ENCODE measurements at regions not wholly inside any gene's neighbourhood (a gene's known extent, or its start where the extent isn't known, plus 50 kb on each side); places are given as distances from the start of the nearest gene placed in this dataset.

GRCh38 chr3:5799398-5799797, 611.9 kb downstream of the EDEM1 start:
- DNase-seq: no peak
- Histone ChIP-seq H3K4me1 (no peaks in the 10 kb centered on the region), H3K4me3 (no peak overlapping the region), H3K27me3 (no peaks in the 10 kb centered on the region), H3K9me3 (no peaks in the 10 kb centered on the region), H3K27ac (no peak overlapping the region), H3K36me3 (no peaks in the 10 kb centered on the region)
- intact Hi-C loops (cut with DNase I): no loop called here
- no peak for TF ChIP-seq CTCF (IDR thresholded peaks at IDR 0.05)
- no peak for TF ChIP-seq EP300 (IDR thresholded peaks at IDR 0.05)
- no peak for TF ChIP-seq POLR2A (IDR thresholded peaks at IDR 0.05)
- TF ChIP-seq POLR2AphosphoS5 (IDR thresholded peaks at IDR 0.05): no peak

- intact Hi-C loops (cut with DNase I): no loop called here
- DNase-seq: no peak
- 77 to 86% methylated on average over 4 of the region's 4 CpGs for WGBS, 2 donors
- TF ChIP-seq POLR2A (IDR thresholded peaks at IDR 0.05): no peak
- TF ChIP-seq EP300 (IDR thresholded peaks at IDR 0.05): no peak
- no peak for TF ChIP-seq CTCF (IDR thresholded peaks at IDR 0.05)
- no peak for TF ChIP-seq POLR2AphosphoS5 (IDR thresholded peaks at IDR 0.05)
- no peak overlapping the region for H3K27ac ChIP-seq
- no peaks in the 10 kb centered on the region for H3K36me3 ChIP-seq
- H3K9me3 ChIP-seq: no peaks in the 10 kb centered on the region
- H3K4me1 ChIP-seq: no peaks in the 10 kb centered on the region
- H3K4me3 ChIP-seq: no peak overlapping the region
- H3K27me3 ChIP-seq: no peaks in the 10 kb centered on the region
Measured at GRCh38 chr3:5800965-5801364, 613.5 kb downstream of the EDEM1 start.

GRCh38 chr3:5806192-5806591, 618.7 kb downstream of the EDEM1 start:
- no peak overlapping the region for H3K4me3 ChIP-seq
- H3K27ac ChIP-seq: no peak overlapping the region
- H3K27me3 ChIP-seq: no peaks in the 10 kb centered on the region
- no peaks in the 10 kb centered on the region for H3K9me3 ChIP-seq
- intact Hi-C loops (cut with DNase I): no loop called here
- no peaks in the 10 kb centered on the region for H3K4me1 ChIP-seq
- TF ChIP-seq CTCF (IDR thresholded peaks at IDR 0.05) (no peak), EP300 (IDR thresholded peaks at IDR 0.05) (no peak), POLR2A (IDR thresholded peaks at IDR 0.05) (no peak), POLR2AphosphoS5 (IDR thresholded peaks at IDR 0.05) (no peak)
- H3K36me3 ChIP-seq: no peaks in the 10 kb centered on the region
- WGBS, 2 donors: 78 to 91% methylated on average over 1 of the region's 1 CpG
- DNase-seq: no peak

- Histone ChIP-seq H3K4me1 (no peaks in the 10 kb centered on the region), H3K36me3 (no peaks in the 10 kb centered on the region), H3K27me3 (no peaks in the 10 kb centered on the region), H3K9me3 (no peaks in the 10 kb centered on the region), H3K27ac (no peak overlapping the region), H3K4me3 (no peak overlapping the region)
- intact Hi-C loops (cut with DNase I): no loop called here
- TF ChIP-seq CTCF (IDR thresholded peaks at IDR 0.05): no peak
- no peak for TF ChIP-seq POLR2A (IDR thresholded peaks at IDR 0.05)
- no peak for TF ChIP-seq EP300 (IDR thresholded peaks at IDR 0.05)
- no peak for TF ChIP-seq POLR2AphosphoS5 (IDR thresholded peaks at IDR 0.05)
- 54 to 68% methylated on average over 9 of the region's 9 CpGs for WGBS, 2 donors
- DNase-seq: no peak
Measured at GRCh38 chr3:5809586-5810246, 622.2 kb downstream of the EDEM1 start.

- no peaks in the 10 kb centered on the region for H3K27me3 ChIP-seq
- no peaks in the 10 kb centered on the region for H3K4me1 ChIP-seq
- H3K9me3 ChIP-seq: no peaks in the 10 kb centered on the region
- no peak overlapping the region for H3K27ac ChIP-seq
- H3K4me3 ChIP-seq: no peak overlapping the region
- no peak for TF ChIP-seq CTCF (IDR thresholded peaks at IDR 0.05)
- TF ChIP-seq POLR2AphosphoS5 (IDR thresholded peaks at IDR 0.05): no peak
- TF ChIP-seq POLR2A (IDR thresholded peaks at IDR 0.05): no peak
- TF ChIP-seq EP300 (IDR thresholded peaks at IDR 0.05): no peak
- no peaks in the 10 kb centered on the region for H3K36me3 ChIP-seq
- WGBS, 2 donors: 82 to 86% methylated on average over 3 of the region's 3 CpGs
- intact Hi-C loops (cut with DNase I): no loop called here
- DNase-seq: no peak
Measured at GRCh38 chr3:5811016-5811415, 623.5 kb downstream of the EDEM1 start.
